Activated naive CD8-positive, alpha-beta T cell treated with anti-CD3 and anti-CD28 coated beads, Interleukin-2, amount 10 ng/mL, durations not matched to agents 7 days and 5 days (primary cell): ENCODE measurements at regions not wholly inside any gene's neighbourhood (a gene's known extent, or its start where the extent isn't known, plus 50 kb on each side); places are given as distances from the start of the nearest gene placed in this dataset.

Experiments used
- ATAC-seq: fragments of 150-1000 bp; cut with Tn5 transposase; one replicate; pipeline ENCODE4 v1.10.0; 2021; ENCODE audit warnings: low read depth, moderate library complexity
- POLR2A ChIA-PET: fragments of 350-600 bp; sonication (Branson Sonifier 250); formaldehyde crosslinking; loops from one replicate; lab custom pipeline; 2021; ENCODE audit warnings: antibody characterized with exemption; lab: Charles Lee
- DNase-seq: peaks from one replicate; pipeline ENCODE4 v3.0.0; 2021
- H3K27ac Mint-ChIP-seq: one replicate; pipeline ENCODE4 v1.8.0; 2022; ENCODE audit warnings: mild to moderate bottlenecking, mixed read lengths
- H3K27me3 Mint-ChIP-seq: one replicate; pipeline ENCODE4 v1.8.0; 2022; ENCODE audit warnings: mild to moderate bottlenecking, moderate library complexity, mixed read lengths
- H3K36me3 Mint-ChIP-seq: one replicate; pipeline ENCODE4 v1.8.0; 2021; ENCODE audit warnings: mild to moderate bottlenecking, mixed read lengths
- H3K4me1 Mint-ChIP-seq: one replicate; pipeline ENCODE4 v1.8.0; 2021; ENCODE audit warnings: mixed read lengths
- H3K4me3 Mint-ChIP-seq: one replicate; pipeline ENCODE4 v1.8.0; 2022; ENCODE audit warnings: mild to moderate bottlenecking, moderate library complexity, mixed read lengths
- H3K9me3 Mint-ChIP-seq: one replicate; pipeline ENCODE4 v1.8.0; 2021; ENCODE audit warnings: mixed read lengths

GRCh38 chrX:121932688-121933087 lies 885.3 kb downstream of the GLUD2 start:
- H3K27me3 Mint-ChIP-seq: no peaks in the 10 kb centered on the region
- ATAC-seq: no peak
- H3K36me3 Mint-ChIP-seq: no peaks in the 10 kb centered on the region
- H3K4me1 Mint-ChIP-seq: no peaks in the 10 kb centered on the region
- H3K4me3 Mint-ChIP-seq: no peak overlapping the region
- H3K27ac Mint-ChIP-seq: no peak overlapping the region
- POLR2A ChIA-PET: no interaction called here
- DNase-seq: no peak
- peaks cover 1% of the 10 kb centered on the region for H3K9me3 Mint-ChIP-seq

GRCh38 chrX:121949041-121949760 lies 901.8 kb downstream of the GLUD2 start:
- Mint-ChIP-seq H3K9me3 (no peaks in the 10 kb centered on the region), H3K27ac (no peak overlapping the region), H3K27me3 (no peaks in the 10 kb centered on the region), H3K4me3 (no peak overlapping the region), H3K36me3 (no peaks in the 10 kb centered on the region), H3K4me1 (no peaks in the 10 kb centered on the region)
- POLR2A ChIA-PET: no interaction called here
- no peak for ATAC-seq
- DNase-seq: no peak

- Mint-ChIP-seq H3K9me3 (peaks cover 1% of the 10 kb centered on the region), H3K4me1 (no peaks in the 10 kb centered on the region), H3K27ac (no peak overlapping the region), H3K36me3 (no peaks in the 10 kb centered on the region), H3K27me3 (no peaks in the 10 kb centered on the region), H3K4me3 (no peak overlapping the region)
- ATAC-seq: no peak
- POLR2A ChIA-PET: no interaction called here
- DNase-seq: no peak
These were observed 911.5 kb downstream of the GLUD2 start for GRCh38 chrX:121958886-121959285.

- POLR2A ChIA-PET: no interaction called here
- DNase-seq (no peak), ATAC-seq (no peak)
- Mint-ChIP-seq H3K36me3 (no peaks in the 10 kb centered on the region), H3K4me1 (no peaks in the 10 kb centered on the region), H3K4me3 (no peak overlapping the region), H3K9me3 (no peaks in the 10 kb centered on the region), H3K27me3 (no peaks in the 10 kb centered on the region), H3K27ac (no peak overlapping the region)
These were observed 928.3 kb downstream of the GLUD2 start for GRCh38 chrX:121975671-121976070.

- Mint-ChIP-seq H3K4me1 (no peaks in the 10 kb centered on the region), H3K9me3 (no peaks in the 10 kb centered on the region), H3K4me3 (no peak overlapping the region), H3K36me3 (no peaks in the 10 kb centered on the region), H3K27ac (no peak overlapping the region), H3K27me3 (no peaks in the 10 kb centered on the region)
- POLR2A ChIA-PET: no interaction called here
- DNase-seq (no peak), ATAC-seq (no peak)
These were observed 939.8 kb downstream of the GLUD2 start for GRCh38 chrX:121987163-121987562.

- no peak overlapping the region for H3K27ac Mint-ChIP-seq
- no peaks in the 10 kb centered on the region for H3K4me1 Mint-ChIP-seq
- no peaks in the 10 kb centered on the region for H3K9me3 Mint-ChIP-seq
These were observed 940.4 kb downstream of the GLUD2 start for GRCh38 chrX:121987835-121988234.

GRCh38 chrX:122004127-122004526 lies 956.7 kb downstream of the GLUD2 start:
- DNase-seq (no peak), ATAC-seq (no peak)
- Mint-ChIP-seq H3K27ac (no peak overlapping the region), H3K9me3 (peaks cover 7% of the 10 kb centered on the region), H3K4me1 (no peaks in the 10 kb centered on the region), H3K27me3 (no peaks in the 10 kb centered on the region), H3K36me3 (no peaks in the 10 kb centered on the region), H3K4me3 (no peak overlapping the region)
- POLR2A ChIA-PET: no interaction called here

More at GRCh38 chrX:121987835-121988234, 940.4 kb downstream of the GLUD2 start:
- no peak for DNase-seq
- Mint-ChIP-seq H3K36me3 (no peaks in the 10 kb centered on the region), H3K27me3 (no peaks in the 10 kb centered on the region), H3K4me3 (no peak overlapping the region)
- ATAC-seq: no peak
- POLR2A ChIA-PET: no interaction called here

GRCh38 chrX:122026665-122027064 lies 979.3 kb downstream of the GLUD2 start:
- no peak for ATAC-seq
- Mint-ChIP-seq H3K9me3 (no peaks in the 10 kb centered on the region), H3K4me3 (no peak overlapping the region), H3K36me3 (no peaks in the 10 kb centered on the region), H3K27me3 (no peaks in the 10 kb centered on the region), H3K4me1 (no peaks in the 10 kb centered on the region), H3K27ac (no peak overlapping the region)
- POLR2A ChIA-PET: no interaction called here
- DNase-seq: no peak

GRCh38 chrX:122046226-122046625 lies 998.8 kb downstream of the GLUD2 start:
- POLR2A ChIA-PET: no interaction called here
- ATAC-seq (no peak), DNase-seq (no peak)
- Mint-ChIP-seq H3K4me3 (no peak overlapping the region), H3K27ac (no peak overlapping the region), H3K4me1 (no peaks in the 10 kb centered on the region), H3K27me3 (no peaks in the 10 kb centered on the region), H3K9me3 (no peaks in the 10 kb centered on the region), H3K36me3 (no peaks in the 10 kb centered on the region)

- H3K27ac Mint-ChIP-seq: no peak overlapping the region
- ATAC-seq (no peak), DNase-seq (no peak)
- no peak overlapping the region for H3K4me3 Mint-ChIP-seq
- no peaks in the 10 kb centered on the region for H3K9me3 Mint-ChIP-seq
- H3K4me1 Mint-ChIP-seq: no peaks in the 10 kb centered on the region
- H3K36me3 Mint-ChIP-seq: no peaks in the 10 kb centered on the region
- no peaks in the 10 kb centered on the region for H3K27me3 Mint-ChIP-seq
- POLR2A ChIA-PET: no interaction called here
These were observed 999.4 kb downstream of the GLUD2 start for GRCh38 chrX:122046815-122047214.

- Mint-ChIP-seq H3K4me1 (no peaks in the 10 kb centered on the region), H3K36me3 (no peaks in the 10 kb centered on the region), H3K27me3 (no peaks in the 10 kb centered on the region), H3K4me3 (no peak overlapping the region), H3K9me3 (no peaks in the 10 kb centered on the region), H3K27ac (no peak overlapping the region)
- POLR2A ChIA-PET: no interaction called here
- DNase-seq (no peak), ATAC-seq (no peak)
These were observed 999.9 kb downstream of the GLUD2 start for GRCh38 chrX:122047261-122047660.

GRCh38 chrX:122055460-122055859 lies 1008.0 kb downstream of the GLUD2 start:
- Mint-ChIP-seq H3K4me3 (no peak overlapping the region), H3K4me1 (no peaks in the 10 kb centered on the region), H3K27me3 (no peaks in the 10 kb centered on the region), H3K9me3 (no peaks in the 10 kb centered on the region), H3K27ac (no peak overlapping the region), H3K36me3 (no peaks in the 10 kb centered on the region)
- no peak for ATAC-seq
- DNase-seq: no peak
- POLR2A ChIA-PET: no interaction called here

- no peaks in the 10 kb centered on the region for H3K36me3 Mint-ChIP-seq
- no peak overlapping the region for H3K27ac Mint-ChIP-seq
- H3K9me3 Mint-ChIP-seq: no peaks in the 10 kb centered on the region
- H3K27me3 Mint-ChIP-seq: no peaks in the 10 kb centered on the region
- ATAC-seq: no peak
- no peak for DNase-seq
- H3K4me1 Mint-ChIP-seq: no peaks in the 10 kb centered on the region
- no peak overlapping the region for H3K4me3 Mint-ChIP-seq
- POLR2A ChIA-PET: no interaction called here
These were observed 1008.7 kb downstream of the GLUD2 start for GRCh38 chrX:122055979-122056715.

- Mint-ChIP-seq H3K27ac (no peak overlapping the region), H3K9me3 (no peaks in the 10 kb centered on the region), H3K27me3 (no peaks in the 10 kb centered on the region), H3K4me3 (no peak overlapping the region), H3K4me1 (no peaks in the 10 kb centered on the region), H3K36me3 (no peaks in the 10 kb centered on the region)
- DNase-seq (no peak), ATAC-seq (no peak)
- POLR2A ChIA-PET: no interaction called here
These were observed 1028.8 kb downstream of the GLUD2 start for GRCh38 chrX:122076241-122076640.
